ENCODE measurements at regions not wholly inside any gene's neighbourhood (a gene's known extent, or its start where the extent isn't known, plus 50 kb on each side); places are given as distances from the start of the nearest gene placed in this dataset.
"Not testable (repeated sequence)": the region's sequence is repeated elsewhere in the genome, so short reads cannot be mapped to it uniquely, and the experiment has no call there.

DNA sequence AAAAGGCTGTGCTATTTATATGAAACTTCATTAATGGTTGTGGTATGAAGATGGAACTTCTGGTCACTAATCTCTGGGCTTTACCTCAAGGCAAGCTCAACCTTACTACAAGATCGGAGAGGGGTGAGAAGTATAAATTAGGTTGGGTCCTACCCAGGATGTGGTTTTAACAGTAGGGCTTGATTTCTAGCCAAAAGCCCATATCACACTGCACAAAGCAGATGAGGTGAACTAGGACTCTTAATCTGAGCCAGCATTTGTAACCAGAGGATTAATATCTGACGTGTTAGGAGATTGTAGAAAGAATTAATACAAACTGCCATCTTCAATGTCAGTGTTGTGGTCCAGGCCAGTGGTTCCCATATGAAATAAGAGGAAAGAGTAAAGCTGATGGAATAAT is 86.4 kb upstream of the RGPD4 start:
- Histone ChIP-seq H4K20me1 (ENCODE audit: insufficient read depth) (no peaks in the 10 kb centered on the region), H2AFZ (ENCODE audit: low read depth) (no peak overlapping the region), H3K36me3 (ENCODE audit: insufficient read depth) (no peaks in the 10 kb centered on the region), H3K79me2 (ENCODE audit: insufficient read depth, low read depth) (no peaks in the 10 kb centered on the region), H3K27me3 (ENCODE audit: insufficient read depth, low read depth) (no peaks in the 10 kb centered on the region), H3K4me2 (no peak overlapping the region), H3K9ac (no peak overlapping the region), H3K4me1 (ENCODE audit: low read depth, poor library complexity, severe bottlenecking) (peaks cover 9% of the 10 kb centered on the region), H3K4me3 (IDR thresholded peaks at IDR 0.05; ENCODE audit: insufficient read depth, low read depth, low read length) (no peak overlapping the region), H3K27ac (no peak overlapping the region)
- TF ChIP-seq, protein P1, sequence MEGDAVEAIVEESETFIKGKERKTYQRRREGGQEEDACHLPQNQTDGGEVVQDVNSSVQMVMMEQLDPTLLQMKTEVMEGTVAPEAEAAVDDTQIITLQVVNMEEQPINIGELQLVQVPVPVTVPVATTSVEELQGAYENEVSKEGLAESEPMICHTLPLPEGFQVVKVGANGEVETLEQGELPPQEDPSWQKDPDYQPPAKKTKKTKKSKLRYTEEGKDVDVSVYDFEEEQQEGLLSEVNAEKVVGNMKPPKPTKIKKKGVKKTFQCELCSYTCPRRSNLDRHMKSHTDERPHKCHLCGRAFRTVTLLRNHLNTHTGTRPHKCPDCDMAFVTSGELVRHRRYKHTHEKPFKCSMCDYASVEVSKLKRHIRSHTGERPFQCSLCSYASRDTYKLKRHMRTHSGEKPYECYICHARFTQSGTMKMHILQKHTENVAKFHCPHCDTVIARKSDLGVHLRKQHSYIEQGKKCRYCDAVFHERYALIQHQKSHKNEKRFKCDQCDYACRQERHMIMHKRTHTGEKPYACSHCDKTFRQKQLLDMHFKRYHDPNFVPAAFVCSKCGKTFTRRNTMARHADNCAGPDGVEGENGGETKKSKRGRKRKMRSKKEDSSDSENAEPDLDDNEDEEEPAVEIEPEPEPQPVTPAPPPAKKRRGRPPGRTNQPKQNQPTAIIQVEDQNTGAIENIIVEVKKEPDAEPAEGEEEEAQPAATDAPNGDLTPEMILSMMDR (conservative IDR thresholded peaks at IDR 0.05; ENCODE audit: low read depth, low read length), result no peak

DNA sequence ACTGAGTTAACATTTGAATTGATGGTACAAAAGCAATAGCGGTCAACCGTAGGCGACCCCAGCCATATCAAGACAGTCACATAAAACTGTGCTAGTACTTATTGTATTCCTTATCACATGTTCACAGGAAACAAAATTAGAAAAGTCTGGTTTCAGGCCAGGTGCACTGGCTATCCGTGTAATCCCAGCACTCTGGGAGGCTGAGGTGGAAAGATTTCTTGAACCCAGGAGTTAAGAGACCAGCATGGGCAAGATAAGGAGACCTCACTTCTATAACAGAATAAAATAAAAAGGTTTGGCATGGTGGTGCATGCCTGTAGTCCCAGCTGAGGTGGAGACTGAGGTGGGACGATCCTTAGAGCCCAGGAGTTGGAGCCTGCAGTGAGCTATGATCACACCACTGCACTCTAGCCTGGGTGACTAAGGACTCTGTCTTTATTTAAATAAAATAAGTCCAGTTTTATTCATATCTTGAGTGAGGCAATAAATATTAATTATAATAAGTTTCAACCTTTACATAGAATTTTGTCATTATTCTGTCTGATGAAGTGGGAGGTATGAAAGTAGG is 84.1 kb upstream of the RGPD4 start:
- no peak overlapping the region for H3K4me2 ChIP-seq
- no peaks in the 10 kb centered on the region for H3K79me2 ChIP-seq (ENCODE audit: insufficient read depth, low read depth)
- H3K27ac ChIP-seq, result no peak overlapping the region
- H2AFZ ChIP-seq (ENCODE audit: low read depth), result no peak overlapping the region
- no peaks in the 10 kb centered on the region for H3K36me3 ChIP-seq (ENCODE audit: insufficient read depth)
- H3K4me1 ChIP-seq (ENCODE audit: low read depth, poor library complexity, severe bottlenecking), result peaks cover 9% of the 10 kb centered on the region
- TF ChIP-seq, protein P1 (conservative IDR thresholded peaks at IDR 0.05; ENCODE audit: low read depth, low read length), result no peak
- no peak overlapping the region for H3K9ac ChIP-seq
- no peak overlapping the region for H3K4me3 ChIP-seq (IDR thresholded peaks at IDR 0.05; ENCODE audit: insufficient read depth, low read depth, low read length)
- H4K20me1 ChIP-seq (ENCODE audit: insufficient read depth), result no peaks in the 10 kb centered on the region
- H3K27me3 ChIP-seq (ENCODE audit: insufficient read depth, low read depth), result no peaks in the 10 kb centered on the region

- H3K36me3 ChIP-seq (ENCODE audit: insufficient read depth), result no peaks in the 10 kb centered on the region
- H3K27me3 ChIP-seq (ENCODE audit: insufficient read depth, low read depth), result no peaks in the 10 kb centered on the region
- no peak overlapping the region for H2AFZ ChIP-seq (ENCODE audit: low read depth)
- no peaks in the 10 kb centered on the region for H3K79me2 ChIP-seq (ENCODE audit: insufficient read depth, low read depth)
- peaks cover 9% of the 10 kb centered on the region for H3K4me1 ChIP-seq (ENCODE audit: low read depth, poor library complexity, severe bottlenecking)
- H3K4me2 ChIP-seq, result no peak overlapping the region
- H3K4me3 ChIP-seq (IDR thresholded peaks at IDR 0.05; ENCODE audit: insufficient read depth, low read depth, low read length), result no peak overlapping the region
- H4K20me1 ChIP-seq (ENCODE audit: insufficient read depth), result no peaks in the 10 kb centered on the region
- H3K27ac ChIP-seq, result no peak overlapping the region
- no peak overlapping the region for H3K9ac ChIP-seq
- TF ChIP-seq, protein P1 (conservative IDR thresholded peaks at IDR 0.05; ENCODE audit: low read depth, low read length), result no peak
Observed at GRCh38 chr2:107743274-107743673, 83.4 kb upstream of the RGPD4 start.

DNA sequence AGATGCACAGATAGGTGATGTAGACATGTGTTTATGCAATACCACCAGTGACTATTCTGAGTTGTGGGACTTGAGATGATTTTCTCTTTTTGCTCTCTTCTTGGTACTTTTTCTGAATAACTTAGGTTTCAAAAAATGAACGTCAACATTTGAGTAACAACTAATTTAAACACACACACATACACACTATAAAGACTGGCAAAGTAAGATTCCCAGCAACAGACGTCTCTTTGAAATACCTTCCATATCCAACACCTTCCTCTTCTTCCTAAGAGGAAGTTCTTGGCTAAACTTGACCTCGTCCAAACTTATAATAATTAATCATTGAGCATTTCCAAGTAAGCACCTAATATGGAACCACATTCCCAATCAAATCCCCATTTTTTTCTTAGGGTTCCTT is 81.6 kb upstream of the RGPD4 start:
- no peak overlapping the region for H3K9ac ChIP-seq
- no peak overlapping the region for H3K27ac ChIP-seq
- no peak overlapping the region for H3K4me3 ChIP-seq (IDR thresholded peaks at IDR 0.05; ENCODE audit: insufficient read depth, low read depth, low read length)
- H3K27me3 ChIP-seq (ENCODE audit: insufficient read depth, low read depth), result no peaks in the 10 kb centered on the region
- peaks cover 9% of the 10 kb centered on the region for H3K4me1 ChIP-seq (ENCODE audit: low read depth, poor library complexity, severe bottlenecking)
- H3K36me3 ChIP-seq (ENCODE audit: insufficient read depth), result no peaks in the 10 kb centered on the region
- no peak overlapping the region for H2AFZ ChIP-seq (ENCODE audit: low read depth)
- no peak overlapping the region for H3K4me2 ChIP-seq
- TF ChIP-seq, protein P1 (conservative IDR thresholded peaks at IDR 0.05; ENCODE audit: low read depth, low read length), result no peak
- H4K20me1 ChIP-seq (ENCODE audit: insufficient read depth), result no peaks in the 10 kb centered on the region
- H3K79me2 ChIP-seq (ENCODE audit: insufficient read depth, low read depth), result no peaks in the 10 kb centered on the region

DNA sequence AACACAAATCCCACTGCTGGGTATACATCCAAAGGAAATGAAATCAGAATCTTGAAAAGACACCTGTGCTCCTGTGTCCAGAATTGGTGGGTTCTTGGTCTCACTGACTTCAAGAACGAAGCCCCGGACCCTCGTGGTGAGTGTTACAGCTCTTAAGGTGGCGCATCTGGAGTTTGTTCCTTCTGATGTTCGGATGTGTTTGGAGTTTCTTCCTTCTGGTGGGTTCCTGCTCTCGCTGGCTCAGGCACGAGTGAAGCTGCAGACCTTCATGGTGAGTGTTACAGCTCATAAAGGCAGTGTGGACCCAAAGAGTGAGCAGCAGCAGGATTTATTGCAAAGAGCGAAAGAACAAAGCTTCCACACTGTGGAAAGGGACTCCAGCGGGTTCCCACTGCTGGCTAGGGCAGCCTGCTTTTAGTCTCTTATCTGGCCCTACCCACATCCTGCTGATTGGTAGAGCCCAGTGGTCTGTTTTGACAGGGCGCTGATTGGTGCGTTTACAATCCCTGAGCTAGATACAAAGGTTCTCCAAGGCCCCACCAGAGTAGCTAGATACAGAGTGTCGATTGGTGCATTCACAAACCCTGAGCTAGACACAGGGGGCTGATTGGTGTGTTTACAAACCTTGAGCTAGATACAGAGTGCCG is 80.0 kb upstream of the RGPD4 start:
- H3K4me1 ChIP-seq (ENCODE audit: low read depth, poor library complexity, severe bottlenecking); H3K27me3 ChIP-seq (ENCODE audit: insufficient read depth, low read depth); H3K4me3 ChIP-seq (IDR thresholded peaks at IDR 0.05; ENCODE audit: insufficient read depth, low read depth, low read length); H3K79me2 ChIP-seq (ENCODE audit: insufficient read depth, low read depth); H2AFZ ChIP-seq (ENCODE audit: low read depth); H3K9ac ChIP-seq; H3K36me3 ChIP-seq (ENCODE audit: insufficient read depth); H3K27ac ChIP-seq; H4K20me1 ChIP-seq (ENCODE audit: insufficient read depth); H3K4me2 ChIP-seq: not testable (repeated sequence)

DNA sequence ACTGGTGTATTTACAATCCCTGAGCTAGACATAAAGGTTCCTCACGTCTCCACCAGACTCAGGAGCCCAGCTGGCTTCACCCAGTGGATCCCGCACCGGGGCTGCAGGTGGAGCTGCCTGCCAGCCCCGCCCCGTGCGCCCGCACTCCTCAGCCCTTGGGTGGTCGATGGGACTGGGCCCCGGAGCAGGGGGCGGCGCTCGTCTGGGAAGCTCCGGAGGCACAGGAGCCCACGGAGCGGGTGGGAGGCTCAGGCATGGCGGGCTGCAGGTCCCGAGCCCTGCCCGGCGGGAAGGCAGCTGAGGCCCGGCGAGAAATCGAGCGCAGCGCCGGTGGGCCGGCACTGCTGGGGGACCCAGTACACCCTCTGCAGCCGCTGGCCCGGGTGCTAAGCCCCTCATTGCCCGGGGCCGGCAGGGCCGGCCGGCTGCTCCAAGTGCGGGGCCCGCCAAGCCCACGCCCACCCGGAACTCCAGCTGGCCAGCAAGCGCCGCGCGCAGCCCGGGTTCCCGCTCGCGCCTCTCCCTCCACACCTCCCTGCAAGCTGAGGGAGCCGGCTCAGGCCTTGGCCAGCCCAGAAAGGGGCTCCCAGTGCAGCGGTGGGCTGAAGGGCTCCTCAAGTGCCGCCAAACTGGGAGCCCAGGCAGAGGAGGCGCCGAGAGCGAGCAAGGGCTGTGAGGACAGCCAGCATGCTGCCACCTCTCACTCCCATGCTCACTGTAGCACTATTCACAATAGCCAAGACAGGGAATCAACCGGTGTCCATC is 79.3 kb upstream of the RGPD4 start:
- H3K27me3 ChIP-seq (ENCODE audit: insufficient read depth, low read depth); H3K9ac ChIP-seq; H2AFZ ChIP-seq (ENCODE audit: low read depth); H3K36me3 ChIP-seq (ENCODE audit: insufficient read depth); H3K4me1 ChIP-seq (ENCODE audit: low read depth, poor library complexity, severe bottlenecking); H3K4me2 ChIP-seq; H4K20me1 ChIP-seq (ENCODE audit: insufficient read depth); H3K27ac ChIP-seq; H3K79me2 ChIP-seq (ENCODE audit: insufficient read depth, low read depth); H3K4me3 ChIP-seq (IDR thresholded peaks at IDR 0.05; ENCODE audit: insufficient read depth, low read depth, low read length): not testable (repeated sequence)
